GM12892 (cell line): ENCODE measurements at regions not wholly inside any gene's neighbourhood (a gene's known extent, or its start where the extent isn't known, plus 50 kb on each side); places are given as distances from the start of the nearest gene placed in this dataset.
"Not testable (repeated sequence)": the region's sequence is repeated elsewhere in the genome, so short reads cannot be mapped to it uniquely, and the experiment has no call there.

Experiments
- DNase-seq: peaks from one replicate; pipeline ENCODE4 v3.0.0; 2011; ENCODE audit not compliant: insufficient read length
- FAIRE-seq: peaks from 2 replicates; lab custom pipeline; 2011; peaks lifted over from hg19 to GRCh38; lab: Jason Lieb, UNC
- POLR2A ChIP-seq: IDR thresholded peaks from 2 replicates; pipeline ENCODE4 v1.6.1; 2011; ENCODE audit warnings: low read depth, low read length, control low read depth
- POLR2AphosphoS5 ChIP-seq: IDR thresholded peaks from 2 replicates; pipeline ENCODE4 v1.6.1; 2011; ENCODE audit warnings: low read depth, low read length, control low read depth
- TAF1 ChIP-seq: IDR thresholded peaks from 2 replicates; pipeline ENCODE4 v1.6.1; 2011; ENCODE audit warnings: low read depth, mild to moderate bottlenecking, control low read depth, low read length, borderline replicate concordance

- no peak for DNase-seq
- TF ChIP-seq POLR2A (no peak), POLR2AphosphoS5 (no peak), TAF1 (no peak)
- FAIRE-seq = no peak
Measured at GRCh38 chr16:88303890-88304819, 78.6 kb upstream of the ZNF469 start.

- no peak for FAIRE-seq
- no peak for DNase-seq
- TF ChIP-seq POLR2A (no peak), POLR2AphosphoS5 (no peak), TAF1 (no peak)
Measured at GRCh38 chr16:88305176-88305575, 77.6 kb upstream of the ZNF469 start.

GRCh38 chr16:88306411-88306810, 76.3 kb upstream of the ZNF469 start:
- FAIRE-seq = no peak
- DNase-seq = no peak
- TF ChIP-seq TAF1 (no peak), POLR2A (no peak), POLR2AphosphoS5 (no peak)

GRCh38 chr16:88306860-88307545, 75.8 kb upstream of the ZNF469 start:
- TF ChIP-seq TAF1 (no peak), POLR2A (no peak), POLR2AphosphoS5 (no peak)
- FAIRE-seq = no peak
- no peak for DNase-seq

GRCh38 chr16:88308441-88309173, 74.2 kb upstream of the ZNF469 start:
- TF ChIP-seq POLR2A (no peak), POLR2AphosphoS5 (no peak), TAF1 (no peak)
- FAIRE-seq = no peak
- DNase-seq = no peak

GRCh38 chr16:88309174-88309907, 73.4 kb upstream of the ZNF469 start:
- DNase-seq (no peak), FAIRE-seq (no peak)
- TF ChIP-seq POLR2AphosphoS5 = no peak
- TF ChIP-seq POLR2A = no peak
- no peak for TF ChIP-seq TAF1

- TF ChIP-seq POLR2A (no peak), TAF1 (no peak), POLR2AphosphoS5 (no peak)
- DNase-seq = no peak
- no peak for FAIRE-seq
Measured at GRCh38 chr16:88309908-88310265, 72.9 kb upstream of the ZNF469 start.

- FAIRE-seq = no peak
- TF ChIP-seq POLR2AphosphoS5 (no peak), TAF1 (no peak), POLR2A (no peak)
- no peak for DNase-seq
Measured at GRCh38 chr16:88310796-88311605, 71.8 kb upstream of the ZNF469 start.

GRCh38 chr16:88311860-88312259, 70.9 kb upstream of the ZNF469 start:
- not testable (repeated sequence) for FAIRE-seq, DNase-seq

GRCh38 chr16:88312732-88313131, 70.0 kb upstream of the ZNF469 start:
- FAIRE-seq = no peak
- TF ChIP-seq TAF1 (no peak), POLR2A (no peak), POLR2AphosphoS5 (no peak)
- no peak for DNase-seq
